ENCODE measurements at regions not wholly inside any gene's neighbourhood (a gene's known extent, or its start where the extent isn't known, plus 50 kb on each side); places are given as distances from the start of the nearest gene placed in this dataset.
"Not testable (repeated sequence)": the region's sequence is repeated elsewhere in the genome, so short reads cannot be mapped to it uniquely, and the experiment has no call there.

GRCh38 chr21:5013455-5014304, 5507.7 kb upstream of the TPTE start:
- not testable (repeated sequence) for H3K9me3 Mint-ChIP-seq; H3K4me1 Mint-ChIP-seq (ENCODE audit: low read depth); H3K4me3 Mint-ChIP-seq; H3K36me3 Mint-ChIP-seq (ENCODE audit: low read depth); H3K27ac Mint-ChIP-seq; H3K27me3 Mint-ChIP-seq

GRCh38 chr21:5015187-5015586, 5506.2 kb upstream of the TPTE start:
- not testable (repeated sequence) for H3K9me3 Mint-ChIP-seq; H3K36me3 Mint-ChIP-seq (ENCODE audit: low read depth); H3K27ac Mint-ChIP-seq; H3K4me1 Mint-ChIP-seq (ENCODE audit: low read depth); H3K27me3 Mint-ChIP-seq; H3K4me3 Mint-ChIP-seq

DNA sequence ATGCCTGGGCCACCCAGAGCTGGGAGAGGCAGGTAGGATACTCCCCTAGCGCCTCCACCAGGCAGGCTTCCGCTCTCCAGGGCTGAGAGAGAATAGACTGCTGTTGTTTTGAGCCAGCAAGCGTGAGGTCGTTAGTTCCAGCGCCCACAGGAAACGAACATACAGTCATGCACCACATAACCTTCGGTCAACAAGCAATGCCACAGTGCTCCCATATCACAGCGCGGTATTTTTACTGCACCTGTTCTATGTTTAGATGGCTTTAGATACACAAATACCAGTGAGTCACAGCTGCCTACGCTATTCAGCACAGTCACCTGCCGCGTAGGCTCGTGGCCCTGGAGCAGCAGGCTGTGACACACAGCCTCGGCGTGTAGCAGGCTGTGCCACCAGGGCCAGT, 5502.3 kb upstream of the TPTE start:
- not testable (repeated sequence) for H3K36me3 Mint-ChIP-seq (ENCODE audit: low read depth); H3K4me3 Mint-ChIP-seq; H3K4me1 Mint-ChIP-seq (ENCODE audit: low read depth); H3K27ac Mint-ChIP-seq; H3K9me3 Mint-ChIP-seq; H3K27me3 Mint-ChIP-seq

DNA sequence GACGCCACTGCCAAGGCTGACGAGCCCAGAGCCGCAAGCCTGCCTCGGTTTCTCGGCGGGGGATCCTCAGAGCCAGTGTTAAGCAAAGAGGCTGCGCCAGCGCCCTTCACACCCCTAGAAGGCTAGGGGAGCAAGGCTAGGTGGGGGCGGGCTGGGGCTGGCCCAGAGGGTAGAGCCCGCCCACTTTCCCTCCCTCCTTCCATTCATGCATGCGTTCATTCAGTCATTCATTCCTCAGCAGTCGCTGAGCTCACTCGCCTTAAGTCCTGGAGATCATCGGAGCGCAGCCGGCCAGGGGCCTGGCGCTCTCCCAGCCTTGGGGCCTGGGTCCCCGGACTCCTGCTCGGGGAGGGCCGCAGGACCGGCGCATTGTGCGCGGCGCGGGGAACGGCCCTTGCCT, 5499.6 kb upstream of the TPTE start:
- not testable (repeated sequence) for H3K9me3 Mint-ChIP-seq; H3K27ac Mint-ChIP-seq; H3K27me3 Mint-ChIP-seq; H3K4me1 Mint-ChIP-seq (ENCODE audit: low read depth); H3K36me3 Mint-ChIP-seq (ENCODE audit: low read depth); H3K4me3 Mint-ChIP-seq

DNA sequence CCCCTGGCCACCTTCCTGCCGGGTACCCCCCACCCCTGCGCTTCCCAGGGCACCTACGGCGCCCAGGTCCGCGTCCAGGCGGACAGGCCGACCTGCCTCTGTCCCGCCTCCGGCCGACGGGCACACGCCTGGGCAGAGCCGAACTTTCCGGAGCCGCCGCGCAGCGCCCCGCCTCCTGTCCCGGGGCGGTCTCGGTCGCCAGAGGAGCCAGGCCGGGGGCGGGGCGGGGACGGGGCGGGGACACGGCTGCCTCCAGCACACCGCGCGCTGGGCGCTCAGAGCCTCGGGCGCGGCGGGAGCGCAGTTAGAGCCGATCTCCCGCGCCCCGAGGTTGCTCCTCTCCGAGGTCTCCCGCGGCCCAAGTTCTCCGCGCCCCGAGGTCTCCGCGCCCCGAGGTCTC, 5499.1 kb upstream of the TPTE start:
- H3K27ac Mint-ChIP-seq; H3K4me3 Mint-ChIP-seq; H3K36me3 Mint-ChIP-seq (ENCODE audit: low read depth); H3K4me1 Mint-ChIP-seq (ENCODE audit: low read depth); H3K9me3 Mint-ChIP-seq; H3K27me3 Mint-ChIP-seq: not testable (repeated sequence)

DNA sequence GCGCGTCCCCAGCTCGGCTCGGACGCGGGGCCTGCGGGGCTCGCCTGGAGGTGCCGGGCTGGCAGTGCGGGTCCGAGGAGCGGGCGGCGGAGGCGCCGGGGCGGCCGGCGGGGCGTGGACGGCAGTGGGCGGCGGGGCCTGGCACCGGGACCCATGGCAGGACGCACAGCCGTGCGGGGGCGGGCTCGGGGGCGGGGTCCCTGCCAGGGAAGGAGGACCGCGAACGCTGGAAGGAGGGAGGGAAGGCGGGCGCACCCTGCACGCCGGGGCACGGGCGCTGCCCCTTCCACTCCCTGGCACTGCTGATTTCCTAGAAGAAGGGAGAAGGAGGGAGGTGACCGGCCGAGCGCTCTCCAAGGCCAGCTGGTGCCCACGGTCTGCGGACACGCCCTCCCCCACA, 5498.6 kb upstream of the TPTE start:
- H3K4me3 Mint-ChIP-seq; H3K9me3 Mint-ChIP-seq; H3K36me3 Mint-ChIP-seq (ENCODE audit: low read depth); H3K4me1 Mint-ChIP-seq (ENCODE audit: low read depth); H3K27me3 Mint-ChIP-seq; H3K27ac Mint-ChIP-seq: not testable (repeated sequence)

GRCh38 chr21:5035147-5035546, 5486.2 kb upstream of the TPTE start:
- not testable (repeated sequence) for H3K4me1 Mint-ChIP-seq (ENCODE audit: low read depth); H3K4me3 Mint-ChIP-seq; H3K27me3 Mint-ChIP-seq; H3K9me3 Mint-ChIP-seq; H3K27ac Mint-ChIP-seq; H3K36me3 Mint-ChIP-seq (ENCODE audit: low read depth)

- not testable (repeated sequence) for H3K27me3 Mint-ChIP-seq; H3K27ac Mint-ChIP-seq; H3K9me3 Mint-ChIP-seq; H3K4me3 Mint-ChIP-seq; H3K4me1 Mint-ChIP-seq (ENCODE audit: low read depth); H3K36me3 Mint-ChIP-seq (ENCODE audit: low read depth)
These were observed 5485.8 kb upstream of the TPTE start for GRCh38 chr21:5035587-5035986.

DNA sequence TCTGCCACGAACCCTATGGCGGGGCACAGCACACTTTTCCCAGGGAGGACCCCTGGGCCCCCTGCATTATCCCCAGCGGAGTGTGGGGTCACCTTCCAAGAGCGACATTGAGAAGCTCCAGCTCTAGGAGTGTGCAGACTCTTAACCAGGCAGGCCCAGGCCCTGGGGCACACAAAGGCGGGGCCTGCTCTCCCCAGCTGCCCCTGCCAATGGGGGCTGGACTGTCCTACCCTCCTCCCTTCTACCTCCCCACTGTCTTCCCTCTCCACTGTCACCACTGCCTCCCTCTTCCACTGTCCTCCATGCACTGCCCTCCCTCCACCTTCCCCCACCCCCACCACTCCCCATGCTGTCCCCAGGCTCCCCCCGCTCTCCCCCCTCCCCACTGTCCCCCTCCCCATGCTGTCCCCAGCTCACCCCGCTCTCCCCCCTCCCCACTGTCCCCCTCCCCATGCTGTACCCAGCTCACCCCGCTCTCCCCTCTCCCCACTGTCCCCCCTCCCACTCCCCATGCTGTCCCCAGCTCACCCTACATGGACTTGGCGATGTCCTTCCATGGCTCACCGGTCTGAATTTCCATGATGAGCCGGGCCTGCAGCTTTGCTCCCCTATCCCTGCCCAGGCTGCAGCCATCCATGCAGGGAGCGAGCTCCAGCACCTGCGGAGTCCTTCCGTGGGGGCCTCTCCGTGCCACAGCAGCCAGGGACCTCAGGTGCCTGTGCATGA, 5483.6 kb upstream of the TPTE start:
- not testable (repeated sequence) for H3K27ac Mint-ChIP-seq; H3K36me3 Mint-ChIP-seq (ENCODE audit: low read depth); H3K27me3 Mint-ChIP-seq; H3K4me3 Mint-ChIP-seq; H3K4me1 Mint-ChIP-seq (ENCODE audit: low read depth); H3K9me3 Mint-ChIP-seq

- H3K27me3 Mint-ChIP-seq; H3K27ac Mint-ChIP-seq; H3K36me3 Mint-ChIP-seq (ENCODE audit: low read depth); H3K4me3 Mint-ChIP-seq; H3K4me1 Mint-ChIP-seq (ENCODE audit: low read depth); H3K9me3 Mint-ChIP-seq: not testable (repeated sequence)
These were observed 5481.5 kb upstream of the TPTE start for GRCh38 chr21:5039926-5040325.

DNA sequence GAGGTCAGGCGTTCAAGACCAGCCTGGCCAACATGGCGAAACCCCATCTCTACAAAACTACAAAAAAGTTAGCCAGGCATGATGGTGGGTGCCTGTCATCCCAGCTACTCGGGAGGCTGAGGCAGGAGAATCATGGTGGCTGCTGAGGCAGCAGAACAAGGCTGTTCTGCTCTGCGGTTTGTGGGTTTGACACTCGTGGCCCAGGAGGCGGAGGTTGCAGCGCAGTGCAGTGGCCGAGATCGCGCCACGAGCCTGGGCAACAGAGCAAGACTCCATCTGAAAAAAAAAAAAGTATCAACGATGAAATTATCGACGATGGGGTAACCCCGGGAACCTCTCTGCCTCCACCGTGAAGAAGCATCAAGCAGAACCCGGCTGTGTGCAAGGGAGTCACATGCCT, 5478.8 kb upstream of the TPTE start:
- H3K4me1 Mint-ChIP-seq (ENCODE audit: low read depth); H3K36me3 Mint-ChIP-seq (ENCODE audit: low read depth); H3K9me3 Mint-ChIP-seq; H3K4me3 Mint-ChIP-seq; H3K27me3 Mint-ChIP-seq; H3K27ac Mint-ChIP-seq: not testable (repeated sequence)

GRCh38 chr21:5044812-5045211, 5476.6 kb upstream of the TPTE start:
- H3K27me3 Mint-ChIP-seq; H3K4me3 Mint-ChIP-seq; H3K36me3 Mint-ChIP-seq (ENCODE audit: low read depth); H3K4me1 Mint-ChIP-seq (ENCODE audit: low read depth); H3K27ac Mint-ChIP-seq; H3K9me3 Mint-ChIP-seq: not testable (repeated sequence)

- not testable (repeated sequence) for H3K9me3 Mint-ChIP-seq; H3K4me3 Mint-ChIP-seq; H3K27me3 Mint-ChIP-seq; H3K36me3 Mint-ChIP-seq (ENCODE audit: low read depth); H3K4me1 Mint-ChIP-seq (ENCODE audit: low read depth)
- peak overlapping the region; percentile 84 for H3K27ac Mint-ChIP-seq
These were observed 5469.9 kb upstream of the TPTE start for GRCh38 chr21:5051303-5052018.

- H3K27ac Mint-ChIP-seq; H3K27me3 Mint-ChIP-seq; H3K4me3 Mint-ChIP-seq; H3K36me3 Mint-ChIP-seq (ENCODE audit: low read depth); H3K4me1 Mint-ChIP-seq (ENCODE audit: low read depth); H3K9me3 Mint-ChIP-seq: not testable (repeated sequence)
These were observed 5466.2 kb upstream of the TPTE start for GRCh38 chr21:5055027-5055754.

Measured in stimulated activated naive CD8-positive, alpha-beta T cell treated with anti-CD3 and anti-CD28 coated beads, Interleukin-15, Interleukin-2, amounts not matched to agents 100 ng/mL and 50 ng/mL, for 24 hours (primary cell).